SU-DHL-6 (cell line): ENCODE measurements at regions not wholly inside any gene's neighbourhood (a gene's known extent, or its start where the extent isn't known, plus 50 kb on each side); places are given as distances from the start of the nearest gene placed in this dataset.

ENCODE experiments used
- H2AFZ ChIP-seq: fragments of 200-600 bp; sonication (generic); 2 replicates; pipeline ENCODE4 v1.6.1; 2014; ENCODE audit warnings: low read depth, mild to moderate bottlenecking, moderate library complexity, mixed read lengths, antibody characterized with exemption, low read length; ENCODE audit not compliant: severe bottlenecking
- H3F3A ChIP-seq: fragments of 200-600 bp; shearing (Covaris generic); 2 replicates; pipeline ENCODE4 v1.6.0; 2016; ENCODE audit warnings: antibody characterized with exemption, mild to moderate bottlenecking; ENCODE audit not compliant: insufficient read depth
- H3K27ac ChIP-seq: fragments of 200-600 bp; sonication (generic); 2 replicates; pipeline ENCODE4 v1.5.1; 2016; ENCODE audit warnings: low read depth, mild to moderate bottlenecking, low read length, moderate library complexity, mixed read lengths
- H3K27me3 ChIP-seq: fragments of 200-600 bp; sonication (generic), shearing (Covaris generic); 2 replicates; pipeline ENCODE4 v1.6.0; 2014; ENCODE audit warnings: mild to moderate bottlenecking, low read length
- H3K36me3 ChIP-seq: fragments of 200-600 bp; sonication (generic); 2 replicates; pipeline ENCODE4 v1.6.1; 2014; ENCODE audit warnings: mild to moderate bottlenecking, low read length, mixed read lengths
- H3K4me2 ChIP-seq: fragments of 300-600, 200-600 bp; shearing (Covaris generic), sonication (generic); 2 replicates; pipeline ENCODE4 v1.6.0; 2014; ENCODE audit warnings: low read length, low read depth, mild to moderate bottlenecking; ENCODE audit not compliant: poor library complexity, severe bottlenecking
- H3K4me3 ChIP-seq: fragments of 200-600 bp; sonication (generic); 2 replicates; pipeline ENCODE4 v1.5.1; 2014; ENCODE audit warnings: antibody characterized with exemption, low read length, mild to moderate bottlenecking, mixed read lengths; ENCODE audit not compliant: insufficient read depth, poor library complexity, severe bottlenecking
- H3K79me2 ChIP-seq: fragments of 200-600 bp; sonication (generic); 2 replicates; pipeline ENCODE4 v1.6.1; 2014; ENCODE audit warnings: mild to moderate bottlenecking, low read length, moderate library complexity; ENCODE audit not compliant: insufficient read depth
- H3K9ac ChIP-seq: fragments of 200-600 bp; sonication (generic); 2 replicates; pipeline ENCODE4 v1.7.0; 2014; ENCODE audit warnings: mild to moderate bottlenecking, low read length
- H3K9me2 ChIP-seq: fragments of 200-600 bp; sonication (generic); replicated peaks from 2 replicates; pipeline ENCODE4 v1.6.1; 2014; ENCODE audit warnings: low read length; ENCODE audit not compliant: insufficient read depth
- H3K9me3 ChIP-seq: fragments of 200-600 bp; sonication (generic); 2 replicates; pipeline ENCODE4 v1.6.1; 2014; ENCODE audit warnings: low read length, mixed read lengths; ENCODE audit not compliant: insufficient read depth
- H4K20me1 ChIP-seq: fragments of 200-600 bp; sonication (generic); 2 replicates; pipeline ENCODE4 v1.6.1; 2014; ENCODE audit warnings: low read depth, mild to moderate bottlenecking, antibody characterized with exemption, low read length, moderate library complexity, mixed read lengths
- CTCF ChIP-seq: fragments of 200-600 bp; sonication (generic); IDR thresholded peaks from one replicate; pipeline ENCODE4 v1.5.1; 2017; ENCODE audit warnings: antibody characterized with exemption, mild to moderate bottlenecking, low read length, moderate library complexity; ENCODE audit not compliant: insufficient read depth, poor library complexity, severe bottlenecking
- EZH2phosphoT487 ChIP-seq: fragments of 200-600 bp; sonication (generic), shearing (Covaris generic); conservative IDR thresholded peaks from 2 replicates; pipeline ENCODE4 v1.6.1; 2018; ENCODE audit warnings: mild to moderate bottlenecking, antibody characterized with exemption, low read length, moderate library complexity, mixed read lengths

GRCh38 chr11:86141727-86142126 lies 72.8 kb upstream of the PICALM start:
- H3K4me2 ChIP-seq = no peak overlapping the region
- H3K36me3 ChIP-seq = no peaks in the 10 kb centered on the region
- no peak overlapping the region for H3K4me3 ChIP-seq

GRCh38 chr11:86140334-86140990 lies 71.6 kb upstream of the PICALM start:
- H3K27me3 ChIP-seq = no peaks in the 10 kb centered on the region
- no peaks in the 10 kb centered on the region for H4K20me1 ChIP-seq
- no peaks in the 10 kb centered on the region for H3K36me3 ChIP-seq
- TF ChIP-seq CTCF (no peak), EZH2phosphoT487 (no peak)
- H3K4me2 ChIP-seq = no peak overlapping the region
- no peaks in the 10 kb centered on the region for H3K9me2 ChIP-seq
- no peak overlapping the region for H3K4me3 ChIP-seq
- no peaks in the 10 kb centered on the region for H3F3A ChIP-seq
- H3K79me2 ChIP-seq = no peaks in the 10 kb centered on the region
- no peak overlapping the region for H3K9ac ChIP-seq
- H3K27ac ChIP-seq = no peak overlapping the region
- no peak overlapping the region for H2AFZ ChIP-seq
- no peaks in the 10 kb centered on the region for H3K9me3 ChIP-seq

More at GRCh38 chr11:86141727-86142126, 72.8 kb upstream of the PICALM start:
- Histone ChIP-seq H3K27ac (no peak overlapping the region), H3K9me3 (no peaks in the 10 kb centered on the region), H3K27me3 (no peaks in the 10 kb centered on the region), H3F3A (no peaks in the 10 kb centered on the region), H2AFZ (no peak overlapping the region), H3K9me2 (no peaks in the 10 kb centered on the region), H4K20me1 (no peaks in the 10 kb centered on the region), H3K9ac (no peak overlapping the region), H3K79me2 (no peaks in the 10 kb centered on the region)
- no peak for TF ChIP-seq EZH2phosphoT487
- no peak for TF ChIP-seq CTCF

GRCh38 chr11:86138958-86139357 lies 70.1 kb upstream of the PICALM start:
- Histone ChIP-seq H2AFZ (peak overlapping the region; percentile 54), H3K4me3 (no peak overlapping the region), H3F3A (no peaks in the 10 kb centered on the region), H3K9ac (no peak overlapping the region), H4K20me1 (no peaks in the 10 kb centered on the region), H3K4me2 (peak overlapping the region; percentile 26), H3K79me2 (no peaks in the 10 kb centered on the region), H3K9me2 (no peaks in the 10 kb centered on the region), H3K9me3 (no peaks in the 10 kb centered on the region), H3K36me3 (no peaks in the 10 kb centered on the region), H3K27ac (no peak overlapping the region), H3K27me3 (no peaks in the 10 kb centered on the region)
- TF ChIP-seq CTCF (no peak), EZH2phosphoT487 (no peak)
